Fibroblast of lung (primary cell): ENCODE measurements at regions not wholly inside any gene's neighbourhood (a gene's known extent, or its start where the extent isn't known, plus 50 kb on each side); places are given as distances from the start of the nearest gene placed in this dataset.

Experiments
- EZH2 ChIP-seq: IDR thresholded peaks from 2 replicates; pipeline ENCODE4 v1.5.1; 2012; ENCODE audit warnings: low read length, control low read depth, mild to moderate bottlenecking; ENCODE audit errors: missing control alignments
- TF ChIP-seq, protein P1 (sequence below), 2 donors: IDR thresholded peaks in 1 of 2; conservative IDR thresholded peaks in 1 of 2; 1 replicate in 1 of 2; 2 replicates in 1 of 2; pipeline ENCODE4 v1.5.1; 2011 to 2012; ENCODE audit warnings: low read length in 2 of 2, control low read depth in 1 of 2, inconsistent platforms in 1 of 2, low read depth in 1 of 2, mild to moderate bottlenecking in 1 of 2

DNA sequence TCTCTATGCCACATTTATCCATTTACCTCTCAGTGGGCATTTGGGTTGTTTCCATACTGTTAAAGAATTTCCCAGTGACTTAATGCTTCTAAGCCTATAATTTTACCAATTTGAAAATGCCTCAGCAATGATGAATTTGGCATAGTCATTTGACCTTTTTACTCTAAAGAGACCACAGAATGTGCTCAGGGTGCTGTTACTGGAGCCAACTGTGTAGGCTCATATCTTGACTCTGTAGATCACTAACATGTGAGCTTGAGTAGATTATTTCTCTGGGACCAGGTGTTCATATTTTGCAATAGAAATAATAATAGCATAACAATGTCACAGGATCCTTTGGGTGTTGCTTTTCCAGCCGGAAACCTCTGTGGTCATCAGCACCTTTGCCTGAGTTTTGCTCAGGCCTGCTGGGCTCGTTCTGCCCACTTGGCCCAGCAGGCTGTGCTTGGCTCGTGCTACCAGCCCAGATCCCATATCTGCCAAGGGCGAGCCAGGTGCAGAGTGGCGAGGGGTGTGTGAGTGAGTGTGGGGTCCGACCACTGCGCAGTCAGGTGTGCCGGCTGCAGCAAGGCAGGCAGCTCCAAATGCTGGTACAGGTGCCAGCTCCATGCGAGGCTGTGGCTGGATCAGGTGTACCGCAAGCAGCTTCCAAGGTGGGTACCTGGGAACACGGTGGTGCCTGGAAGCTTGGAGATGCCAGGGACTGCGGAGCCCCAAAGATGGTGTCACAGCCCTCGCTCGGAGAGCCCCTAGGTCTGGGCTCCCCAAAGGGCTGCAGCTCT is 70.6 kb upstream of the ANK2 start:
- TF ChIP-seq, protein P1, sequence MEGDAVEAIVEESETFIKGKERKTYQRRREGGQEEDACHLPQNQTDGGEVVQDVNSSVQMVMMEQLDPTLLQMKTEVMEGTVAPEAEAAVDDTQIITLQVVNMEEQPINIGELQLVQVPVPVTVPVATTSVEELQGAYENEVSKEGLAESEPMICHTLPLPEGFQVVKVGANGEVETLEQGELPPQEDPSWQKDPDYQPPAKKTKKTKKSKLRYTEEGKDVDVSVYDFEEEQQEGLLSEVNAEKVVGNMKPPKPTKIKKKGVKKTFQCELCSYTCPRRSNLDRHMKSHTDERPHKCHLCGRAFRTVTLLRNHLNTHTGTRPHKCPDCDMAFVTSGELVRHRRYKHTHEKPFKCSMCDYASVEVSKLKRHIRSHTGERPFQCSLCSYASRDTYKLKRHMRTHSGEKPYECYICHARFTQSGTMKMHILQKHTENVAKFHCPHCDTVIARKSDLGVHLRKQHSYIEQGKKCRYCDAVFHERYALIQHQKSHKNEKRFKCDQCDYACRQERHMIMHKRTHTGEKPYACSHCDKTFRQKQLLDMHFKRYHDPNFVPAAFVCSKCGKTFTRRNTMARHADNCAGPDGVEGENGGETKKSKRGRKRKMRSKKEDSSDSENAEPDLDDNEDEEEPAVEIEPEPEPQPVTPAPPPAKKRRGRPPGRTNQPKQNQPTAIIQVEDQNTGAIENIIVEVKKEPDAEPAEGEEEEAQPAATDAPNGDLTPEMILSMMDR (conservative IDR thresholded peaks at IDR 0.05 in 1 of 2, IDR thresholded peaks at IDR 0.05 in 1 of 2; ENCODE audit: low read depth in 1 of 2, low read length in 2 of 2), result no peak
- no peak for TF ChIP-seq EZH2
